Epithelial cell of proximal tubule (primary cell): ENCODE measurements at regions not wholly inside any gene's neighbourhood (a gene's known extent, or its start where the extent isn't known, plus 50 kb on each side); places are given as distances from the start of the nearest gene placed in this dataset.

Experiments
- DNase-seq: peaks from one replicate; pipeline ENCODE4 v3.0.0-alpha.2; 2011; ENCODE audit warnings: low read depth
- H3K4me3 ChIP-seq: 2 replicates; pipeline ENCODE4 v1.5.1; 2011; ENCODE audit warnings: low read depth, mild to moderate bottlenecking, low read length
- TF ChIP-seq, protein P1 (sequence below): conservative IDR thresholded peaks from 2 replicates; pipeline ENCODE4 v1.5.1; 2012; ENCODE audit warnings: low read depth, mild to moderate bottlenecking, low read length

DNA sequence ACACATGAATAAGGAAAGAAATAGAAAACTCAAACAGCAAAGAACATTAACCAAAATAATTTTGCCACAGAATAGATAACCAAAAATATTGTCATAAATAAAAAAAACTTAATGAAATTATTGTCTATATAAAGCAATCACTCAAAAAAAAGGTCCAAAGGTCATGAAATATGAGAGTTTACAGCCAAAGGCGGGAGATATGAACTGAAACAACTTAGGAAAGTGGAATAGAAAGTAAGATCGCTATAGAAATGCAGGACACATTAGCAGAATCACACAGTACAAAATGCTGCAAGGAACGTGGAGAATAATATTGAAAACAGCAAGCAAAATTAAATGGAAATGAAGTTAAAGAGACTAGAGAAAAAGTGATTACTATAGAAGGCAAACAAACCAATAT lies 375.0 kb upstream of the ARHGEF26 start:
- no peak overlapping the region for H3K4me3 ChIP-seq
- TF ChIP-seq, protein P1, sequence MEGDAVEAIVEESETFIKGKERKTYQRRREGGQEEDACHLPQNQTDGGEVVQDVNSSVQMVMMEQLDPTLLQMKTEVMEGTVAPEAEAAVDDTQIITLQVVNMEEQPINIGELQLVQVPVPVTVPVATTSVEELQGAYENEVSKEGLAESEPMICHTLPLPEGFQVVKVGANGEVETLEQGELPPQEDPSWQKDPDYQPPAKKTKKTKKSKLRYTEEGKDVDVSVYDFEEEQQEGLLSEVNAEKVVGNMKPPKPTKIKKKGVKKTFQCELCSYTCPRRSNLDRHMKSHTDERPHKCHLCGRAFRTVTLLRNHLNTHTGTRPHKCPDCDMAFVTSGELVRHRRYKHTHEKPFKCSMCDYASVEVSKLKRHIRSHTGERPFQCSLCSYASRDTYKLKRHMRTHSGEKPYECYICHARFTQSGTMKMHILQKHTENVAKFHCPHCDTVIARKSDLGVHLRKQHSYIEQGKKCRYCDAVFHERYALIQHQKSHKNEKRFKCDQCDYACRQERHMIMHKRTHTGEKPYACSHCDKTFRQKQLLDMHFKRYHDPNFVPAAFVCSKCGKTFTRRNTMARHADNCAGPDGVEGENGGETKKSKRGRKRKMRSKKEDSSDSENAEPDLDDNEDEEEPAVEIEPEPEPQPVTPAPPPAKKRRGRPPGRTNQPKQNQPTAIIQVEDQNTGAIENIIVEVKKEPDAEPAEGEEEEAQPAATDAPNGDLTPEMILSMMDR, result no peak
- no peak for DNase-seq

DNA sequence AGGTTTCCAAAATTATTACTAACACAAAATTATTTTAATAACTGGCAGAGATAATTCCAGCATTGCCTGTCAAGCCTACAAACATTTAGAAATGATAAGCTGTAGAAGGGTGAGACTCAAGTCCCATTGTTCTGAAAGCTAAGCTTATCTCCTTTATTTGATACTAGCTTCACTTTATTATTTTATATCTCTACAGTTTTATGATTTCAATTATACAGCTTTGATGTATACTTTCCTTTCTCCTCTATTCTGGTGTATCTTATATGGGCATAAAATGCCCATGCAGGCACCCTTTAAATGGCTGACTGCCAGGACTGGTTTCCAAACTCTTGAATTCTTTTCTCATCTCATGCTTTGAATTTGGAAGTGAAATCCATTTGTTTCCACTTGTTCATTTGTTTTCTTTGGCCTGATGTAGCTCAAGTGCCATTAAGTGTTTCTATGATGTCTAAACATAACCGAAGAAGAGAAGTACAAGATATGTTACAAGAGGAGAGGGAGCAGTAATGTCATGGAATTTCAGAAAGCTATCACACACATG lies 372.1 kb upstream of the ARHGEF26 start:
- TF ChIP-seq, protein P1, result no peak

DNA sequence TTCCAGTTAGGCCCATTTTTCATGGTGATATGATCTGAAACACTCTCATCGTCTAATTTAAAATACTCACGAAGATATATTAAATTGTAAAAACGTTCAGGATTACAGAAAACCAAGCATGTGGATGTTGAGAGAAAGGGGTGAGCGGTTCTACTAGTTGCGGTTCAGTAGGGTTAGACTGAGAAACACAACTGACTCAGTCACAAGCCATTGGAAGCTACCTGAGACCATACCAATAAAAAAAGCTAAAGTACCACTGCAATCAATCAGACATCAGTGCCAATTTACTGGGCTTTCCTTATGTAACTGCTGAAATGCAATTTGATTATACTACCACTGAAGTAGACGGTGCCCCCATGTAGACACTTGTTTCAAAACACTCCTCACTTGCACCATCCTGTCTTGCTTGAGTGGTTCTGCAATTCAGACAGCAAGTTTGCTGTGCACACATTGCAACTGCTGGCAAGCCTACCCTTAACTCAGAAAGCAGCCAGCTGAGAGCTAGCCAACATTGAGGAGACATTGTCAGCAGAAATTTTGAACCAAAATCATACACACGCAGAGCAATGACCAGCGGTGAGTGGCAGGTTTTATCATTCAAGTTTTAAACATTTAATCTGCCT lies 368.7 kb upstream of the ARHGEF26 start:
- peak; percentile 43 for DNase-seq
- TF ChIP-seq, protein P1, result no peak
- no peak overlapping the region for H3K4me3 ChIP-seq

More for the DNA sequence above, 372.1 kb upstream of the ARHGEF26 start:
- no peak for DNase-seq
- H3K4me3 ChIP-seq, result no peak overlapping the region

DNA sequence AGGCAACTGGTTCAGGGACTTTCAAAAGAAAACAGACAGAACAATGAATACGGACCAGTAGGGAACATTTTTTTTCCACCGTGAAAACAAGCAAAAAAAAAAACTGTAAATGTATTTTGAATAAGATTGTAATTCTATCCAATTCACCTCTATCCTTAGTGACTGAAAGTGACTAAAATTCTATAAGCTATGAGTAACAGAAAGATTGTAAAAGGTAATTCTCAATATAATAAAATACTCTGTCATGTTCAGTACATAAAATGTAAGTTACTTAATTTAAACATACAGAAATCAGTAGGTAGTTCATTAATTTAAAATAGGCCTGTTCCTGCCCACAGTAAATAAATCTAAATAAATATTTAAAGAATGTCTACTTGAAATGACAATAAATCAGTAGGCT lies 368.2 kb upstream of the ARHGEF26 start:
- TF ChIP-seq, protein P1, result no peak
- no peak overlapping the region for H3K4me3 ChIP-seq
- no peak for DNase-seq

DNA sequence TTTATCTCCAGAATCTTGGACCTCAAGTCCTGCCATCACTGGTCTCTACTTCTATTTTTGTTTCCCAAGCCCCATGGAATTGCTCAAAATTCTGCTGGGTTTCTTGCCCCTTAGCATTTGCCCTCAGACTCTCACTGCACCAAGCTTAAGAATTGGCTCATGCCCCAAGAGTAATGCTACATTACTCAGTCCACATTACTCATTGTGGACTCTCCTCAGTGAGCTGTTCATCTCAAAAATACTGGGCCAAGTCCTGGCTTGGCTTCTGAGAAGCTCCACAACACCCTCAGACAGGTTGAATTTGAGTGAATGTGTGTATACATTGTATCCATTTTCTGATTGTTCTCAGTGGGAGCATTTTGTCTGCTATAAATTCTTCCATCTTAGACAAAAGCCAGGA lies 364.4 kb upstream of the ARHGEF26 start:
- H3K4me3 ChIP-seq, result no peak overlapping the region
- peak; percentile 40 for DNase-seq
- TF ChIP-seq, protein P1, result no peak

DNA sequence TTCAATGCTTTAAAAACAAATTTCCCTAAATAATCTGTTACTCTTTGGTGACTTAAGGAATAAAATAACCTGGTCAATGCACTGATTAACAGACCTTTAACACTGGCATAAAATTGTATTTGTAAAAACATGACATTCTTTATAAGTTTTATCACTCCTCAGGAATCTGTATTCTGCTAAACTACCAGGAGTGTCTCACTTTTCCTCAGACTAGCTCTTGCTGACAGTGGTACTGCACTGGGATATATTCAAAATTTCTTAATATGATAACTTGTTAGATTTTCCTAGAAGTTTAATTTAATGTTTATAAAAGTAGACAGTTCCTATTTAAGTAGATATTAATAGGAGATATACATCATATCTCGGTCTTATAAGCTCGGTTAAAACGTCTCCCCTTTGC lies 363.4 kb upstream of the ARHGEF26 start:
- TF ChIP-seq, protein P1, result no peak
- no peak overlapping the region for H3K4me3 ChIP-seq
- no peak for DNase-seq

DNA sequence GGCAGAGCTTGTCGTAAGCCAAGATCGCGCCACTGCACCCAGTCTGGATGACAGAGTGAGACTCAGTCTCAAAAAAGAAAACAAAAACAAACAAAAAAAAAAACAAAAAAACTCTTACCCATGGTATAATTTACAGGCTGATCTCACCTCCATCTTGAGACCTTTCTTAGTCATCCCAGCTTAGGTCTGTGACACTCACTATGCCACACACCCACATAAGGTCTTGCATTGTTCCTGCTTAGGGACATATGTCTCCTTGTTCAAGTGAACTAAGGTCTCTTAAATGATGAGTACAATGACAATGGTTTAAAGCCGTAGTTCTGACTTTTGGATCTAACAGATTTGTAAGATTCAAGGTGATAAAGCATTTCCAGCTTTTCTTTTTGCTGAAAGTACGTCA lies 360.2 kb upstream of the ARHGEF26 start:
- no peak for DNase-seq
- no peak overlapping the region for H3K4me3 ChIP-seq
- TF ChIP-seq, protein P1, result no peak
